C4-2B (cell line): ENCODE measurements at regions not wholly inside any gene's neighbourhood (a gene's known extent, or its start where the extent isn't known, plus 50 kb on each side); places are given as distances from the start of the nearest gene placed in this dataset.

ENCODE experiments used
- ZFX ChIP-seq: fragments of 450-650 bp; IDR thresholded peaks from 2 replicates; pipeline ENCODE4 v1.6.1; 2017
- TF ChIP-seq, protein P1 (sequence below): fragments of 450-650 bp; conservative IDR thresholded peaks from 2 replicates; pipeline ENCODE4 v1.5.1; 2017; ENCODE audit warnings: mild to moderate bottlenecking

DNA sequence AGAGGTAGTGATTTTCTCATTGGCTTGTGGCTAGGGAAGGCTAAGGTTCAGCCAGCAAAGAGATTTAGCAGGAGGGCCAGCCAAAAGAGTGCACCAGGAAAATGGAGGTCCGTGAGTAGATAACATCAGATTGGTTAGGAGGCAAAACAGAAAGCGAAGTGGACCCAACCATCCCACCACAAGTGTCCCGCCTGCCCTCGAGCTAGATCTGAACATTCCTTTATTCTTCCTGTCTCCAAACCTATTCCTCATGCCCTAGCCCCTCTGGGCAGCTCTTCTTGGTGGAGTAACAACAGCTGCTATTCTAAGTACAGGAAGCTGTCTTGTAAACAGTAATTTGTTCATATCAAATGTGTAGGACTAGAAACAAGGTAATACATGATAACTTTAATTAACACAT lies 85.7 kb upstream of the BET1 start:
- TF ChIP-seq, protein P1, sequence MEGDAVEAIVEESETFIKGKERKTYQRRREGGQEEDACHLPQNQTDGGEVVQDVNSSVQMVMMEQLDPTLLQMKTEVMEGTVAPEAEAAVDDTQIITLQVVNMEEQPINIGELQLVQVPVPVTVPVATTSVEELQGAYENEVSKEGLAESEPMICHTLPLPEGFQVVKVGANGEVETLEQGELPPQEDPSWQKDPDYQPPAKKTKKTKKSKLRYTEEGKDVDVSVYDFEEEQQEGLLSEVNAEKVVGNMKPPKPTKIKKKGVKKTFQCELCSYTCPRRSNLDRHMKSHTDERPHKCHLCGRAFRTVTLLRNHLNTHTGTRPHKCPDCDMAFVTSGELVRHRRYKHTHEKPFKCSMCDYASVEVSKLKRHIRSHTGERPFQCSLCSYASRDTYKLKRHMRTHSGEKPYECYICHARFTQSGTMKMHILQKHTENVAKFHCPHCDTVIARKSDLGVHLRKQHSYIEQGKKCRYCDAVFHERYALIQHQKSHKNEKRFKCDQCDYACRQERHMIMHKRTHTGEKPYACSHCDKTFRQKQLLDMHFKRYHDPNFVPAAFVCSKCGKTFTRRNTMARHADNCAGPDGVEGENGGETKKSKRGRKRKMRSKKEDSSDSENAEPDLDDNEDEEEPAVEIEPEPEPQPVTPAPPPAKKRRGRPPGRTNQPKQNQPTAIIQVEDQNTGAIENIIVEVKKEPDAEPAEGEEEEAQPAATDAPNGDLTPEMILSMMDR = no peak
- TF ChIP-seq ZFX = no peak
